ENCODE measurements at regions not wholly inside any gene's neighbourhood (a gene's known extent, or its start where the extent isn't known, plus 50 kb on each side); places are given as distances from the start of the nearest gene placed in this dataset.
A peak's percentile ranks its signal among the peaks of the same experiment; 100 is the strongest.
"Not testable (repeated sequence)": the region's sequence is repeated elsewhere in the genome, so short reads cannot be mapped to it uniquely, and the experiment has no call there.

- no peak for DNase-seq (ENCODE audit: extremely low read depth in 1 of 11, low read depth in 9 of 11, low spot score in 4 of 11)
Observed at GRCh38 chr6:47403801-47404200, 73.8 kb upstream of the CD2AP start.

GRCh38 chr6:47404435-47404834 lies 73.2 kb upstream of the CD2AP start:
- no peak for DNase-seq (ENCODE audit: extremely low read depth in 1 of 11, low read depth in 9 of 11, low spot score in 4 of 11)

GRCh38 chr6:47405273-47405672 lies 72.3 kb upstream of the CD2AP start:
- no peak for DNase-seq (ENCODE audit: extremely low read depth in 1 of 11, low read depth in 9 of 11, low spot score in 4 of 11)

- DNase-seq (ENCODE audit: extremely low read depth in 1 of 11, low read depth in 9 of 11, low spot score in 4 of 11), result peak in 2 of 11 donors; percentile 24 to 43
Observed at GRCh38 chr6:47407300-47408281, 70.0 kb upstream of the CD2AP start.

GRCh38 chr6:47413752-47414422 lies 63.7 kb upstream of the CD2AP start:
- DNase-seq (ENCODE audit: extremely low read depth in 1 of 11, low read depth in 9 of 11, low spot score in 4 of 11), result peak in 9 of 11 donors; percentile 51 to 78 (median 63)

GRCh38 chr6:47414423-47415167 lies 63.0 kb upstream of the CD2AP start:
- peak in 2 of 11 donors; percentile 31 to 32 for DNase-seq (ENCODE audit: extremely low read depth in 1 of 11, low read depth in 9 of 11, low spot score in 4 of 11)

- no peak for DNase-seq (ENCODE audit: extremely low read depth in 1 of 11, low read depth in 9 of 11, low spot score in 4 of 11)
Observed at GRCh38 chr6:47416396-47417345, 60.9 kb upstream of the CD2AP start.

- peak in 4 of 11 donors; percentile 36 to 59 (median 54) for DNase-seq (ENCODE audit: extremely low read depth in 1 of 11, low read depth in 9 of 11, low spot score in 4 of 11)
Observed at GRCh38 chr6:47419621-47420020, 58.0 kb upstream of the CD2AP start.

GRCh38 chr6:47420394-47421371 lies 56.9 kb upstream of the CD2AP start:
- no peak for DNase-seq (ENCODE audit: extremely low read depth in 1 of 11, low read depth in 9 of 11, low spot score in 4 of 11)

- no peak for DNase-seq (ENCODE audit: extremely low read depth in 1 of 11, low read depth in 9 of 11, low spot score in 4 of 11)
Observed at GRCh38 chr6:47423079-47423478, 54.5 kb upstream of the CD2AP start.

GRCh38 chr6:47424436-47424836 lies 53.2 kb upstream of the CD2AP start:
- DNase-seq (ENCODE audit: extremely low read depth in 1 of 11, low read depth in 9 of 11, low spot score in 4 of 11), result no peak

- not testable (repeated sequence) for DNase-seq (ENCODE audit: extremely low read depth in 1 of 11, low read depth in 9 of 11, low spot score in 4 of 11)
Observed at GRCh38 chr6:47425724-47426123, 51.9 kb upstream of the CD2AP start.

GRCh38 chr6:47426524-47427302 lies 50.9 kb upstream of the CD2AP start:
- DNase-seq (ENCODE audit: extremely low read depth in 1 of 11, low read depth in 9 of 11, low spot score in 4 of 11), result no peak

- DNase-seq (ENCODE audit: extremely low read depth in 1 of 11, low read depth in 9 of 11, low spot score in 4 of 11), result no peak
Observed at GRCh38 chr6:47427680-47428079, 49.9 kb upstream of the CD2AP start.

Data from renal cortex interstitium (tissue), 11 donors.